HEK293 (cell line): ENCODE measurements at regions not wholly inside any gene's neighbourhood (a gene's known extent, or its start where the extent isn't known, plus 50 kb on each side); places are given as distances from the start of the nearest gene placed in this dataset.

Source experiments
- CTCF ChIA-PET: fragments of 350-600 bp; formaldehyde crosslinking; extraction: SDS; loops from one replicate; lab custom pipeline; 2021; ENCODE audit warnings: antibody characterized with exemption; lab: Yijun Ruan, JAX
- POLR2A ChIA-PET: fragments of 300-600 bp; formaldehyde crosslinking; extraction: SDS; loops from one replicate; lab custom pipeline; 2020; ENCODE audit warnings: antibody characterized with exemption, inconsistent platforms; lab: Yijun Ruan, JAX
- H3K27ac ChIP-seq: fragments of 200-500 bp; sonication (Bioruptor generic); 2 replicates; pipeline ENCODE4 v1.5.1; 2014; ENCODE audit warnings: low read depth, low read length, control low read depth, inconsistent platforms; ENCODE audit errors: extremely low read depth
- H3K36me3 ChIP-seq, 2 experiments: fragments of 200-500 bp in 1 of 2; sonication (Bioruptor generic) in 1 of 2; 1 replicate in 1 of 2; 2 replicates in 1 of 2; pipeline ENCODE4 v1.5.1; 2014 to 2017; ENCODE audit warnings: inconsistent platforms in 2 of 2, low read length in 2 of 2; ENCODE audit not compliant: control insufficient read depth in 2 of 2, insufficient read depth in 1 of 2
- H3K4me1 ChIP-seq: fragments of 200-500 bp; sonication (Bioruptor generic); 2 replicates; pipeline ENCODE4 v1.5.1; 2014; ENCODE audit warnings: mild to moderate bottlenecking, low read length, inconsistent platforms; ENCODE audit not compliant: control insufficient read depth, insufficient read depth
- H3K4me3 ChIP-seq: 2 replicates; pipeline ENCODE4 v1.5.1; 2011; ENCODE audit warnings: low read depth, mild to moderate bottlenecking, control low read depth, low read length, moderate library complexity
- H3K9me3 ChIP-seq: fragments of 200-500 bp; sonication (Bioruptor generic); 2 replicates; pipeline ENCODE4 v1.5.1; 2014; ENCODE audit warnings: low read depth, low read length, inconsistent platforms; ENCODE audit not compliant: control insufficient read depth, insufficient read depth
- FEZF1 ChIP-seq: fragments of 450-650 bp; formaldehyde crosslinking; IDR thresholded peaks from 2 replicates; pipeline ENCODE4 v1.5.1; 2016; ENCODE audit warnings: missing biosample characterization, missing genetic modification characterization
- GLIS2 ChIP-seq: fragments of 450-650 bp; formaldehyde crosslinking; IDR thresholded peaks from 2 replicates; pipeline ENCODE4 v1.5.1; 2016; ENCODE audit warnings: missing biosample characterization, missing genetic modification characterization
- KLF16 ChIP-seq: fragments of 450-650 bp; formaldehyde crosslinking; IDR thresholded peaks from 2 replicates; pipeline ENCODE4 v1.5.1; 2017; ENCODE audit warnings: missing biosample characterization, missing genetic modification characterization
- OSR2 ChIP-seq: fragments of 450-650 bp; formaldehyde crosslinking; IDR thresholded peaks from 2 replicates; pipeline ENCODE4 v1.5.1; 2016; ENCODE audit warnings: missing biosample characterization, missing genetic modification characterization
- SP7 ChIP-seq: fragments of 450-650 bp; formaldehyde crosslinking; IDR thresholded peaks from 2 replicates; pipeline ENCODE4 v1.5.1; 2016; ENCODE audit warnings: missing biosample characterization, missing genetic modification characterization
- ZFP69B ChIP-seq: fragments of 450-650 bp; formaldehyde crosslinking; IDR thresholded peaks from 2 replicates; pipeline ENCODE4 v1.5.1; 2016; ENCODE audit warnings: missing biosample characterization, missing genetic modification characterization
- ZNF10 ChIP-seq: fragments of 450-650 bp; formaldehyde crosslinking; IDR thresholded peaks from 2 replicates; pipeline ENCODE4 v1.5.1; 2017; ENCODE audit warnings: missing biosample characterization, missing genetic modification characterization
- ZNF157 ChIP-seq: fragments of 450-650 bp; formaldehyde crosslinking; IDR thresholded peaks from 2 replicates; pipeline ENCODE4 v1.5.1; 2016; ENCODE audit warnings: missing biosample characterization, missing genetic modification characterization
- ZNF174 ChIP-seq: fragments of 450-650 bp; formaldehyde crosslinking; IDR thresholded peaks from 2 replicates; pipeline ENCODE4 v1.5.0; 2017; ENCODE audit warnings: missing biosample characterization, mild to moderate bottlenecking, missing genetic modification characterization
- ZNF37A ChIP-seq: fragments of 450-650 bp; IDR thresholded peaks from 2 replicates; pipeline ENCODE4 v1.5.1; 2018; ENCODE audit warnings: missing biosample characterization, missing genetic modification characterization
- ZNF391 ChIP-seq: fragments of 450-650 bp; formaldehyde crosslinking; IDR thresholded peaks from 2 replicates; pipeline ENCODE4 v1.5.1; 2016; ENCODE audit warnings: low read depth, missing biosample characterization, missing genetic modification characterization, borderline replicate concordance
- ZNF394 ChIP-seq: fragments of 450-650 bp; formaldehyde crosslinking; IDR thresholded peaks from 2 replicates; pipeline ENCODE4 v1.5.1; 2016; ENCODE audit warnings: missing biosample characterization, missing genetic modification characterization, mild to moderate bottlenecking, moderate library complexity, borderline replicate concordance
- ZNF521 ChIP-seq: fragments of 450-650 bp; formaldehyde crosslinking; IDR thresholded peaks from 2 replicates; pipeline ENCODE4 v1.5.1; 2017; ENCODE audit warnings: missing biosample characterization, mild to moderate bottlenecking, missing genetic modification characterization
- ZNF544 ChIP-seq: fragments of 450-650 bp; formaldehyde crosslinking; IDR thresholded peaks from 2 replicates; pipeline ENCODE4 v1.5.0; 2017; ENCODE audit warnings: missing biosample characterization, missing genetic modification characterization
- ZNF596 ChIP-seq: fragments of 450-650 bp; IDR thresholded peaks from 2 replicates; pipeline ENCODE4 v1.5.0; 2018; ENCODE audit warnings: missing biosample characterization, mild to moderate bottlenecking, missing genetic modification characterization, moderate library complexity
- ZNF629 ChIP-seq: fragments of 450-650 bp; formaldehyde crosslinking; IDR thresholded peaks from 2 replicates; pipeline ENCODE4 v1.5.1; 2017; ENCODE audit warnings: missing biosample characterization, missing genetic modification characterization
- ZNF776 ChIP-seq: fragments of 450-650 bp; formaldehyde crosslinking; IDR thresholded peaks from 2 replicates; pipeline ENCODE4 v1.5.0; 2017; ENCODE audit warnings: missing biosample characterization, missing genetic modification characterization, borderline replicate concordance
- TF ChIP-seq, protein P1 (sequence below): fragments of 450-650 bp; formaldehyde crosslinking; IDR thresholded peaks from 2 replicates; pipeline ENCODE4 v1.5.1; 2016; ENCODE audit warnings: missing biosample characterization, missing genetic modification characterization
- TF ChIP-seq, protein P2 (sequence below): fragments of 450-650 bp; formaldehyde crosslinking; IDR thresholded peaks from 2 replicates; pipeline ENCODE4 v1.5.1; 2016; ENCODE audit warnings: missing biosample characterization, missing genetic modification characterization

DNA sequence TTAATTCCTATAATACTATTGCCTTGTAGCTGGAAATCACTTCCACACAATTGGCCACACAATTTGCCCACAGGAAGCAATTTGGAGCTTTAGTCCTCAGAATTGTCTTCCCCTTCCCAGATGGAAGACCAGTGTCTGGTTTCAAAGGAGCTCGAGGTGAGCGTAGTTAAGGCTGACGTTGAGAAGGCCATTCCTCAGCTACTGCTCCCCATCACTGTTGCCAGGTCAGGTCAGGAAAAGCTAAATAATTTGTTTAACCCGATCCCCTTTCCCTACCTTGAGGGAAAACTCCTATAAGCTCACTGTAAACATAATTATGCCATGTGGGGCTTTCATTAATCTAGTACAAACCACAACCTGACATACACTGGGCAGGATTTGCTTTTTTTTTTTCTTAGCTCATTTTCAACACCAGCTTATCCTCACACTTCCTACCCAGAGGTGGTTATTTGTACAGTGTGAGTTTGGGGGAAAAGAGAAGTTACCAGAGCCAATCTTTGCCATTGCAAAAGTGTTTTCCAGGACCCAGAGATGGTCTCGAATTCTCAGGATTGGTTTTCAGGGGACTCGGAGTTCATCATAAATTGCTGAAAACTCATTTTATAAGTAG lies 242.7 kb downstream of the CLIC5 start:
- no peaks in the 10 kb centered on the region for H3K9me3 ChIP-seq
- H3K36me3 ChIP-seq, result no peaks in the 10 kb centered on the region
- H3K27ac ChIP-seq, result no peak overlapping the region
- no peak for TF ChIP-seq ZNF776 (tag by site-specific recombination)
- no peak for TF ChIP-seq ZNF394
- TF ChIP-seq ZFP69B, result no peak
- TF ChIP-seq FEZF1 (tag by site-specific recombination), result peak; percentile 24; the same call in 1 of the 2 replicates
- TF ChIP-seq, protein P1, sequence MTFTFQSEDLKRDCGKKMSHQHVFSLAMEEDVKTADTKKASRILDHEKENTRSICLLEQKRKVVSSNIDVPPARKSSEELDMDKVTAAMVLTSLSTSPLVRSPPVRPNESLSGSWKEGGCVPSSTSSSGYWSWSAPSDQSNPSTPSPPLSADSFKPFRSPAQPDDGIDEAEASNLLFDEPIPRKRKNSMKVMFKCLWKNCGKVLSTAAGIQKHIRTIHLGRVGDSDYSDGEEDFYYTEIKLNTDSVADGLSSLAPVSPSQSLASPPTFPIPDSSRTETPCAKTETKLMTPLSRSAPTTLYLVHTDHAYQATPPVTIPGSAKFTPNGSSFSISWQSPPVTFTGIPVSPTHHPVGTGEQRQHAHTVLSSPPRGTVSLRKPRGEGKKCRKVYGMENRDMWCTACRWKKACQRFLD (tag by site-specific recombination), result no peak
- peaks cover 3% of the 10 kb centered on the region; the same call in 1 of the 2 replicates for H3K4me1 ChIP-seq
- H3K4me3 ChIP-seq, result no peak overlapping the region
- CTCF ChIA-PET, result interaction anchor here (0.5 to 1.1 kb wide), 3 partner anchors 17 to 117 kb away, joined by 3 to 5 read pairs (median 3); no protein-coding TSS in a partner anchor
- POLR2A ChIA-PET, result interaction anchor here (0.6 kb wide), 1 partner anchor 1063 kb away, joined by 3 read pairs; no protein-coding TSS in a partner anchor

DNA sequence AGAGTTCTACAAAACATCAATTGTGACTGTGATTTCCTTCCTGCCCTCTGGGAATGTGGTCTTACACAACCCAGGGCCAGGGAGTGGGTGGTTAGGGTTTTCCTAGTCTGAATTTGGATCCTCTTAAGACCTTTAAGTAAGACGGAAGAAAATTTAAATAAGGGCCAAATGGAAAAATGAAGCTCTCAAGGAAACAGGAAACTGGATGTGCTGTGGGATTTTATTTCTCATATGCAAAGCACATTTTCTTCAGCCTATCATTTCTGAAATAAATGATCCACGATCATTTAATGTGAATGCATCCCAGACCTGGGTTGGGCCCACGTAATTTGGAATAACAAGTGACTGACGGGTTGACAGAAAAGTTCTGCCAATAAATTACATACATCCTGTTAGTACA lies 243.6 kb downstream of the CLIC5 start:
- ChIA-PET POLR2A (no interaction called here), CTCF (no interaction called here)
- TF ChIP-seq ZNF544 (tag by site-specific recombination) (no peak), KLF16 (tag by site-specific recombination) (no peak)
- Histone ChIP-seq H3K4me1 (peaks cover 3% of the 10 kb centered on the region; the same call in 1 of the 2 replicates), H3K36me3 (no peaks in the 10 kb centered on the region), H3K4me3 (no peak overlapping the region), H3K9me3 (no peaks in the 10 kb centered on the region), H3K27ac (no peak overlapping the region)

DNA sequence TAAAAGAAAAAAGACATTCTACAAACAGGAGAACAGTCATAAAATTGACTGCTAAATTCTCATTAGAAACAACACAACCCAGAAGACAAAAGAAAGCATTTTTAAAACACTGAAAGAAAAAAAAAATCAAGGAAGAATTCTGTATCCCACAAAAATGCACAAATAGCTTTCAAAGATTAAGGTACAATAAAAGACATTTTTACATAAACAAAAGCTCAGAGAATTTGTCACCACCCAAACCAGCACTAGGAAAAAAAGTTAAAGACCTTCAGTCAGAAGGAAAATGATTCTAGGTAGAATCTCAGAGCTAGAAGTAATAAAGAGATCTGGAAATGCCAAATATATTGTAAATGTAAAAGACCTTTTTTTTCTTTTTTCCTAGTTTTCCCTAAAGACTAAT lies 252.4 kb downstream of the CLIC5 start:
- Histone ChIP-seq H3K4me1 (no peaks in the 10 kb centered on the region; the same call in 1 of the 2 replicates), H3K4me3 (no peak overlapping the region), H3K9me3 (no peaks in the 10 kb centered on the region), H3K36me3 (no peaks in the 10 kb centered on the region), H3K27ac (no peak overlapping the region)
- no peak for TF ChIP-seq ZNF521 (tag by site-specific recombination)
- no peak for TF ChIP-seq ZNF629 (tag by site-specific recombination)
- TF ChIP-seq KLF16 (tag by site-specific recombination), result no peak
- TF ChIP-seq SP7 (tag by site-specific recombination), result no peak
- no peak for TF ChIP-seq ZNF391 (tag by site-specific recombination)
- TF ChIP-seq ZNF596 (tag by site-specific recombination), result no peak
- TF ChIP-seq, protein P2, sequence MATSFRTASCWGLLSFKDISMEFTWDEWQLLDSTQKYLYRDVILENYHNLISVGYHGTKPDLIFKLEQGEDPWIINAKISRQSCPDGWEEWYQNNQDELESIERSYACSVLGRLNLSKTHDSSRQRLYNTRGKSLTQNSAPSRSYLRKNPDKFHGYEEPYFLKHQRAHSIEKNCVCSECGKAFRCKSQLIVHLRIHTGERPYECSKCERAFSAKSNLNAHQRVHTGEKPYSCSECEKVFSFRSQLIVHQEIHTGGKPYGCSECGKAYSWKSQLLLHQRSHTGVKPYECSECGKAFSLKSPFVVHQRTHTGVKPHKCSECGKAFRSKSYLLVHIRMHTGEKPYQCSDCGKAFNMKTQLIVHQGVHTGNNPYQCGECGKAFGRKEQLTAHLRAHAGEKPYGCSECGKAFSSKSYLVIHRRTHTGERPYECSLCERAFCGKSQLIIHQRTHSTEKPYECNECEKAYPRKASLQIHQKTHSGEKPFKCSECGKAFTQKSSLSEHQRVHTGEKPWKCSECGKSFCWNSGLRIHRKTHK (tag by site-specific recombination), result no peak
- TF ChIP-seq ZNF174, result no peak
- no peak for TF ChIP-seq OSR2 (tag by site-specific recombination)
- no peak for TF ChIP-seq ZNF37A (tag by site-specific recombination)
- ChIA-PET CTCF (interaction anchor here (0.6 kb wide), 2 partner anchors 1288 to 1379 kb away, joined by 3 read pairs; no protein-coding TSS in a partner anchor), POLR2A (no interaction called here)

DNA sequence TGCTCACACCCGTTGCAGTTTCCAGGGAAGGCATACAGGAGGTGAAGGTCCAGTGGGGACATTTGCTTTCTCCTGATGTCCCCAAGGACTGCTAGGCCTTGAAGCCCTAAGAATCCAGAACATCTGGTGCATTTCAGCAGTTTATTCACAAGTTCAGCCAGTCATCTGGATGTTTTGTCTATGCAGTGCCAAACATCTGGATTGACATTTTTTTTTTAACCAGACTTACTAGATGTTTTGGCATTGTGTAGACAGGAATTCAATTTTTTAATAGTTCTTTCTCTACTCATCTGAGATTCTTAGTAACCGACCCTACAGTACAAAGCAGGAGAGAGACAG lies 256.2 kb downstream of the CLIC5 start:
- no peak overlapping the region for H3K27ac ChIP-seq
- TF ChIP-seq GLIS2 (tag by site-specific recombination) (no peak), ZNF10 (no peak), ZNF157 (tag by site-specific recombination) (no peak)
- POLR2A ChIA-PET, result no interaction called here
- CTCF ChIA-PET, result interaction anchor here (0.7 kb wide), 1 partner anchor 159 kb away, joined by 3 read pairs; no protein-coding TSS in a partner anchor
- H3K4me1 ChIP-seq, result no peaks in the 10 kb centered on the region
- H3K9me3 ChIP-seq, result no peaks in the 10 kb centered on the region
- no peaks in the 10 kb centered on the region for H3K36me3 ChIP-seq
- H3K4me3 ChIP-seq, result no peak overlapping the region
